ENCODE measurements at regions not wholly inside any gene's neighbourhood (a gene's known extent, or its start where the extent isn't known, plus 50 kb on each side); places are given as distances from the start of the nearest gene placed in this dataset.

DNA sequence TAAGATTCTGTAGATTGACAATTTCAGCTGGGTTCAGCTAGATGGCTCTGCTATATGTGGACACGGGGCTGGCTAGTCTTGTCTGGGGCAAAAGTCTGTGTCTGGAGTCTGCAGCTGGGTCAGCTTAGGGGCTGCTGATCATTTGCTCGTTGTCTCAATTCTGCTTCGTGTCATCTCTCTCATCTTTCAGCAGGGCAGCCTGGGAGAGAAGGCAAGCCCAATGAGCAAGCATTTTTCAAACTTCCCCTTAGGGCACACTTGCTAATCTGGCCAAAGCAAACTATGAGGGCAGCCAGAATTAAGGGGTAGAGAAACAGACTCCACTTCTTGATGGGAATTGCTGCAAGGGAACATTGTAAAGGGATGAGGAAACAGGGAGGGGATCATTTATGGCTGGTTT, 462.6 kb downstream of the SLC4A3 start:
- CTCF ChIA-PET = no interaction called here
- Histone ChIP-seq H3K4me1 (ENCODE audit: control insufficient read depth in 2 of 2, insufficient read depth in 2 of 2, low read length in 2 of 2) (no peaks in the 10 kb centered on the region), H3K27me3 (ENCODE audit: control insufficient read depth in 2 of 2, insufficient read depth in 2 of 2, low read length in 2 of 2) (no peaks in the 10 kb centered on the region), H3K27ac (ENCODE audit: low read depth, low read length) (no peak overlapping the region), H3K36me3 (ENCODE audit: control insufficient read depth in 2 of 3, insufficient read depth in 3 of 3, low read length in 3 of 3) (no peaks in the 10 kb centered on the region), H3K9me3 (ENCODE audit: control insufficient read depth in 2 of 3, low read length in 3 of 3) (no peaks in the 10 kb centered on the region), H3K4me3 (ENCODE audit: low read length) (no peak overlapping the region)
- Mint-ChIP-seq H3K4me1 (no peaks in the 10 kb centered on the region), H3K36me3 (no peaks in the 10 kb centered on the region), H3K27ac (no peak overlapping the region), H3K4me3 (no peak overlapping the region), H3K27me3 (peaks cover 0 to 6% (median 3%) of the 10 kb centered on the region in 5 donors), H3K9me3 (peaks cover 0 to 6% (median 0%) of the 10 kb centered on the region in 11 donors)
- DNase-seq = no peak
- no peak for ATAC-seq
- POLR2A ChIA-PET = interaction anchor here (0.5 kb wide), 1 partner anchor 669 kb away, joined by 3 read pairs; no protein-coding TSS in a partner anchor
- intact Hi-C loops (cut with micrococcal nuclease) = no loop called here

DNA sequence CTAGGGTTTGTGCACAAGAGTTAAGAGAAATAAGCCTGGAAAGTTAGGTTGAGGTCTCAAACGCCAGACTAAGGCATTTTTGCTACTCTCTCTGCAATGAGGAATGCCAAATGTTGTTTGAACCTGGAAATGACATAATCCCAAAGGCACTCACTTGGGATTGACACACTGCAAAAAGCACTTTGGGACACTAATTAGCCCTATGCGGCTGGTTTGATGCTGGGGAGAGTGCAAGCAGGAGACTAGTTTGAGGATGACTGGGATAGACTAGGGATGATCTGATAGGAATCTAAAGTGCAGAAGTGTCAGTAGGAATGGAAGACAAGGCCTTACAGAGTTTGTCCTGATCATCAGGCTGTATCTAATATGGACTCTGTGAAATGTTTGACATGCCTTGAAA, 469.0 kb downstream of the SLC4A3 start:
- H3K9me3 ChIP-seq (ENCODE audit: control insufficient read depth in 2 of 3, low read length in 3 of 3) = no peaks in the 10 kb centered on the region
- ChIA-PET POLR2A (no interaction called here), CTCF (no interaction called here)
- no peak overlapping the region for H3K4me3 ChIP-seq (ENCODE audit: low read length)
- Mint-ChIP-seq H3K9me3 (peaks cover 0 to 13% (median 3%) of the 10 kb centered on the region in 11 donors), H3K4me3 (no peak overlapping the region), H3K27me3 (peaks cover 0 to 5% (median 0%) of the 10 kb centered on the region in 5 donors), H3K27ac (no peak overlapping the region), H3K36me3 (no peaks in the 10 kb centered on the region), H3K4me1 (no peaks in the 10 kb centered on the region)
- DNase-seq = no peak
- no peak for ATAC-seq
- H3K27me3 ChIP-seq (ENCODE audit: control insufficient read depth in 2 of 2, insufficient read depth in 2 of 2, low read length in 2 of 2) = no peaks in the 10 kb centered on the region
- H3K36me3 ChIP-seq (ENCODE audit: control insufficient read depth in 2 of 3, insufficient read depth in 3 of 3, low read length in 3 of 3) = no peaks in the 10 kb centered on the region
- H3K4me1 ChIP-seq (ENCODE audit: control insufficient read depth in 2 of 2, insufficient read depth in 2 of 2, low read length in 2 of 2) = no peaks in the 10 kb centered on the region
- intact Hi-C loops (cut with micrococcal nuclease) = no loop called here
- no peak overlapping the region for H3K27ac ChIP-seq (ENCODE audit: low read depth, low read length)

DNA sequence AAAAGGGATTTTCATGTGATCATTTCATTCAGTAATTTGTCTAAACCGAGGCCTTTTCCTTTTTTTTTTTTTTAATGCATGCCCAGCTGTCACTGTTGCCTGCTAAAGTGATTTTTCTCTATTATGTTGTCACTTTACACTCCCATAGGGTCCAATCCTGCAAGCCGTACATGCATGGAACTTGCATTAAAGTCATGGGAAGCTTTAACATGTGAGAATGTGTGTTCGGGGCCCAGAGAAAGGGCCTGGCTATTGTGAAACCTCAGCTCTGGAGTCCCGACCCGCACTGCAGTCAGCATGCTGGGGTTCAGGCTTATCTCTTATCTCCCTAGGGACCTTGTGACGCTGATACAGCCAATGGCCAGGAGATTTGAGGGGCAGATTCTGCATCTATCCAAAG, 474.6 kb downstream of the SLC4A3 start:
- ChIA-PET CTCF (no interaction called here), POLR2A (no interaction called here)
- no peaks in the 10 kb centered on the region for H3K27me3 ChIP-seq (ENCODE audit: control insufficient read depth in 2 of 2, insufficient read depth in 2 of 2, low read length in 2 of 2)
- no peak for ATAC-seq
- no peak overlapping the region for H3K27ac Mint-ChIP-seq
- H3K36me3 Mint-ChIP-seq = no peaks in the 10 kb centered on the region
- no peak overlapping the region for H3K4me3 ChIP-seq (ENCODE audit: low read length)
- H3K9me3 Mint-ChIP-seq = peaks cover 0 to 9% (median 3%) of the 10 kb centered on the region in 11 donors
- H3K9me3 ChIP-seq (ENCODE audit: control insufficient read depth in 2 of 3, low read length in 3 of 3) = no peaks in the 10 kb centered on the region
- no peak overlapping the region for H3K4me3 Mint-ChIP-seq
- no peaks in the 10 kb centered on the region for H3K36me3 ChIP-seq (ENCODE audit: control insufficient read depth in 2 of 3, insufficient read depth in 3 of 3, low read length in 3 of 3)
- no peak for DNase-seq
- H3K4me1 ChIP-seq (ENCODE audit: control insufficient read depth in 2 of 2, insufficient read depth in 2 of 2, low read length in 2 of 2) = no peaks in the 10 kb centered on the region
- intact Hi-C loops (cut with micrococcal nuclease) = no loop called here
- H3K27me3 Mint-ChIP-seq = peaks cover 0 to 12% (median 0%) of the 10 kb centered on the region in 5 donors
- H3K27ac ChIP-seq (ENCODE audit: low read depth, low read length) = no peak overlapping the region
- H3K4me1 Mint-ChIP-seq = no peaks in the 10 kb centered on the region

DNA sequence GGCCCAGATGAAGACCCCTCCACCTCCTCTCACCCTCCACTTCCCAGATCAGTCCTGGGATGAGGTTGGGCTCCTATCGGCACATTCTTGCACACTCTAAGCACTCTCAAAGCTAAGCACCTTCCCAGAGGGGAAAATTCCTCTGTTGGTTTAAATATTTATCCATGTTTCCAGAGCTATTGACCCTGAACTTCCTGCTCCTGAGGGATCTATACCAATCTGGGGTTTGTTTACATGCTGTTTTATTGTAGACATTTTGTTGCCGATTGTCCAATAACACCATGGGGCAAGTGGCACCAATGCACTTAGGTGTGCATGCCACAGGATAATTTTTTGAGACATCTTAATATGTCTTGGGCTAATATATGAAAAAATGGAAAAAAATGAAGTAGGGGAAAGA, 476.2 kb downstream of the SLC4A3 start:
- H3K27me3 ChIP-seq (ENCODE audit: control insufficient read depth in 2 of 2, insufficient read depth in 2 of 2, low read length in 2 of 2) = no peaks in the 10 kb centered on the region
- intact Hi-C loops (cut with micrococcal nuclease) = no loop called here
- peaks cover 0 to 9% (median 3%) of the 10 kb centered on the region in 11 donors for H3K9me3 Mint-ChIP-seq
- H3K27ac Mint-ChIP-seq = no peak overlapping the region
- CTCF ChIA-PET = no interaction called here
- DNase-seq = no peak
- H3K4me3 ChIP-seq (ENCODE audit: low read length) = no peak overlapping the region
- H3K27ac ChIP-seq (ENCODE audit: low read depth, low read length) = no peak overlapping the region
- no peaks in the 10 kb centered on the region for H3K36me3 ChIP-seq (ENCODE audit: control insufficient read depth in 2 of 3, insufficient read depth in 3 of 3, low read length in 3 of 3)
- H3K4me3 Mint-ChIP-seq = no peak overlapping the region
- H3K27me3 Mint-ChIP-seq = peaks cover 0 to 12% (median 0%) of the 10 kb centered on the region in 5 donors
- no peaks in the 10 kb centered on the region for H3K9me3 ChIP-seq (ENCODE audit: control insufficient read depth in 2 of 3, low read length in 3 of 3)
- no peak for ATAC-seq
- POLR2A ChIA-PET = no interaction called here
- no peaks in the 10 kb centered on the region for H3K36me3 Mint-ChIP-seq
- H3K4me1 ChIP-seq (ENCODE audit: control insufficient read depth in 2 of 2, insufficient read depth in 2 of 2, low read length in 2 of 2) = no peaks in the 10 kb centered on the region
- no peaks in the 10 kb centered on the region for H3K4me1 Mint-ChIP-seq

DNA sequence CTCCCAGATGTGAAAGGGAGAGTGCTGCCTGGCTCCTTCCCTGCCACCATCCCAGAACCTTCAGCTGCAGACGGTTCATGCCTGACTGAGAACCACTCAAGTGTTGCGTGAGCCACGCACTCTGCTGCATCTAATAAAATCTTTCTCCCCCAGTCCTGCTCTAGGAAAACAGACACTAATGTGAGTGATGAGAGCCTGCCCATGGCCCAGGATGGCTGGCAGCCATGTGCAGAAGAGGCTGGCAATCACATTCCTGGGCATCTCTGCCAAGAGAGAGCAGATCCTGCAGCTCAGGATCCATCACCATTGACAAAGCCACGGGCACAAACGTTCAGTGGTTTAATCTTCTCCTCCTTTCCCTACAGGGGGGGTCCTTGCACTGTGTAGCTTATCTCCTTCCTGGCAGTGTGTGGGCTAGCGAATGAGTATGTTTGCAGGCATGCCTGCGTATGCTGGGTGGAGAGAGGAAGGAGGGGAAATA, 477.5 kb downstream of the SLC4A3 start:
- CTCF ChIA-PET = no interaction called here
- no peak for DNase-seq
- no peaks in the 10 kb centered on the region for H3K9me3 ChIP-seq (ENCODE audit: control insufficient read depth in 2 of 3, low read length in 3 of 3)
- ATAC-seq = no peak
- POLR2A ChIA-PET = no interaction called here
- Mint-ChIP-seq H3K27ac (no peak overlapping the region), H3K4me1 (no peaks in the 10 kb centered on the region), H3K36me3 (no peaks in the 10 kb centered on the region), H3K9me3 (peaks cover 0 to 5% (median 0%) of the 10 kb centered on the region in 11 donors), H3K4me3 (no peak overlapping the region), H3K27me3 (peaks cover 0 to 12% (median 0%) of the 10 kb centered on the region in 5 donors)
- H3K4me1 ChIP-seq (ENCODE audit: control insufficient read depth in 2 of 2, insufficient read depth in 2 of 2, low read length in 2 of 2) = no peaks in the 10 kb centered on the region
- H3K27me3 ChIP-seq (ENCODE audit: control insufficient read depth in 2 of 2, insufficient read depth in 2 of 2, low read length in 2 of 2) = no peaks in the 10 kb centered on the region
- no peak overlapping the region for H3K27ac ChIP-seq (ENCODE audit: low read depth, low read length)
- no peak overlapping the region for H3K4me3 ChIP-seq (ENCODE audit: low read length)
- no peaks in the 10 kb centered on the region for H3K36me3 ChIP-seq (ENCODE audit: control insufficient read depth in 2 of 3, insufficient read depth in 3 of 3, low read length in 3 of 3)
- intact Hi-C loops (cut with micrococcal nuclease) = no loop called here

DNA sequence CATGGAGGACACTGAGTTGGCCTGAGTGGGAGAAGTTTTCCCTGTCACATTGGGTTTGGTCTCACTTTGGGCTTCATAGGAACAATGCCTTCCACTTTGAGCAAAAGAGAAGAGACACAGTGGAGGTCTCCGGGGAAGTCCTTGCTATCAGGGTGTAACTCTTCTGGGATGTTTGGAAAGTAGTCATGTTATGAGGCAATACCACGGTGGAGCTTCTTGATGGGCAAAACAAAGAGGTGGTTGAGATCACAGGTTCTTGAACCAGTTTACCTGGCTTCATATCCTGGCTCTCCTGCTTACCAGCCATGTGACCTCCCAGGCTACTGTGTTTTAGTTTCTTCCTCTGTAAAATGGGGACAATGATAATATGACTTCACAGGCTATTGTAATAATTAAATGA, 478.6 kb downstream of the SLC4A3 start:
- intact Hi-C loops (cut with micrococcal nuclease) = no loop called here
- DNase-seq (no peak), ATAC-seq (no peak)
- peaks cover 0 to 3% (median 0%) of the 10 kb centered on the region in 11 donors for H3K9me3 Mint-ChIP-seq
- ChIA-PET POLR2A (no interaction called here), CTCF (no interaction called here)
- Histone ChIP-seq H3K27ac (ENCODE audit: low read depth, low read length) (no peak overlapping the region), H3K27me3 (ENCODE audit: control insufficient read depth in 2 of 2, insufficient read depth in 2 of 2, low read length in 2 of 2) (no peaks in the 10 kb centered on the region), H3K4me1 (ENCODE audit: control insufficient read depth in 2 of 2, insufficient read depth in 2 of 2, low read length in 2 of 2) (no peaks in the 10 kb centered on the region), H3K9me3 (ENCODE audit: control insufficient read depth in 2 of 3, low read length in 3 of 3) (no peaks in the 10 kb centered on the region), H3K36me3 (ENCODE audit: control insufficient read depth in 2 of 3, insufficient read depth in 3 of 3, low read length in 3 of 3) (no peaks in the 10 kb centered on the region), H3K4me3 (ENCODE audit: low read length) (no peak overlapping the region)
- peaks cover 0 to 12% (median 0%) of the 10 kb centered on the region in 5 donors for H3K27me3 Mint-ChIP-seq
- no peaks in the 10 kb centered on the region for H3K4me1 Mint-ChIP-seq
- no peak overlapping the region for H3K4me3 Mint-ChIP-seq
- H3K27ac Mint-ChIP-seq = no peak overlapping the region
- H3K36me3 Mint-ChIP-seq = no peaks in the 10 kb centered on the region

DNA sequence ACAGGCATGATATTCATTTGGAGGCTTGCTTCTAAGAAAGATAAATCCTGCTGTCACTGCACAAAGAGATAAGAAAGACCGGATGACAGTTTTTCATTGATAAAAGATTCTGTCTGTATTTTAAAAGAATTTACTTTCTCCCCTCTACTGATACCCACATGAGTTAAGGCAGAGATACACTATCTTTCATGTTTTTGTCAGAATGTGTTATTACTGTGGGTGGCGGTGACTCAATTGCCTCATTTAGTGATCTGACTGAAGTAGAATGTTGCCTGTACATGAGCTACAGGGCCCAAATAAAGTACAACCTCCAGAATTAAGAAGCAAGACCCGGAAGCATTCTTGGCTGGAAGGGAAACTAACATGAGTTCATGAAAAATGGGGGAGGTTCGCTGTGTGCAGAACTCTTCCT, 480.0 kb downstream of the SLC4A3 start:
- ATAC-seq = no peak
- Mint-ChIP-seq H3K27me3 (peaks cover 0 to 10% (median 0%) of the 10 kb centered on the region in 5 donors), H3K9me3 (peaks cover 0 to 3% (median 0%) of the 10 kb centered on the region in 11 donors), H3K27ac (no peak overlapping the region), H3K4me3 (no peak overlapping the region), H3K36me3 (no peaks in the 10 kb centered on the region), H3K4me1 (no peaks in the 10 kb centered on the region)
- no peak overlapping the region for H3K4me3 ChIP-seq (ENCODE audit: low read length)
- CTCF ChIA-PET = no interaction called here
- intact Hi-C loops (cut with micrococcal nuclease) = no loop called here
- no peak for DNase-seq
- no peak overlapping the region for H3K27ac ChIP-seq (ENCODE audit: low read depth, low read length)
- POLR2A ChIA-PET = no interaction called here
- H3K9me3 ChIP-seq (ENCODE audit: control insufficient read depth in 2 of 3, low read length in 3 of 3) = no peaks in the 10 kb centered on the region
- H3K27me3 ChIP-seq (ENCODE audit: control insufficient read depth in 2 of 2, insufficient read depth in 2 of 2, low read length in 2 of 2) = no peaks in the 10 kb centered on the region
- no peaks in the 10 kb centered on the region for H3K4me1 ChIP-seq (ENCODE audit: control insufficient read depth in 2 of 2, insufficient read depth in 2 of 2, low read length in 2 of 2)
- no peaks in the 10 kb centered on the region for H3K36me3 ChIP-seq (ENCODE audit: control insufficient read depth in 2 of 3, insufficient read depth in 3 of 3, low read length in 3 of 3)
